ENCODE measurements at regions not wholly inside any gene's neighbourhood (a gene's known extent, or its start where the extent isn't known, plus 50 kb on each side); places are given as distances from the start of the nearest gene placed in this dataset.

- TF ChIP-seq FOXM1 (IDR thresholded peaks at IDR 0.05; ENCODE audit: borderline replicate concordance, low read depth): no peak
- TF ChIP-seq TCF12 (IDR thresholded peaks at IDR 0.05; ENCODE audit: low read depth): no peak
- no peak for TF ChIP-seq EGR1 (IDR thresholded peaks at IDR 0.05)
- no peak for TF ChIP-seq CREB1 (IDR thresholded peaks at IDR 0.05; ENCODE audit: low read depth)
- TF ChIP-seq TEAD4 (IDR thresholded peaks at IDR 0.05): no peak
- no peak for TF ChIP-seq USF1 (IDR thresholded peaks at IDR 0.05)
- TF ChIP-seq CEBPB (IDR thresholded peaks at IDR 0.05): no peak
- TF ChIP-seq NFIC (IDR thresholded peaks at IDR 0.05): no peak
- no peak for TF ChIP-seq EP300 (IDR thresholded peaks at IDR 0.05; ENCODE audit: borderline replicate concordance)
- no peak for TF ChIP-seq REST (IDR thresholded peaks at IDR 0.05; ENCODE audit: low read depth)
- TF ChIP-seq MAX (IDR thresholded peaks at IDR 0.05): no peak
- no peak for TF ChIP-seq YY1 (IDR thresholded peaks at IDR 0.05; ENCODE audit: low read depth)
- no peak for TF ChIP-seq TAF1 (IDR thresholded peaks at IDR 0.05; ENCODE audit: low read depth)
- no peak for TF ChIP-seq RAD21 (IDR thresholded peaks at IDR 0.05; ENCODE audit: low read depth)
- no peak for TF ChIP-seq ZBTB7A (IDR thresholded peaks at IDR 0.05; ENCODE audit: low read depth)
These were observed 264.5 kb downstream of the TTLL7 start for GRCh38 chr1:83734420-83734819.

GRCh38 chr1:83725735-83726360, 273.1 kb downstream of the TTLL7 start:
- no peak for TF ChIP-seq RAD21 (IDR thresholded peaks at IDR 0.05; ENCODE audit: low read depth)
- TF ChIP-seq ZBTB7A (IDR thresholded peaks at IDR 0.05; ENCODE audit: low read depth): no peak
- TF ChIP-seq TEAD4 (IDR thresholded peaks at IDR 0.05): no peak
- no peak for TF ChIP-seq YY1 (IDR thresholded peaks at IDR 0.05; ENCODE audit: low read depth)
- no peak for TF ChIP-seq NFIC (IDR thresholded peaks at IDR 0.05)
- TF ChIP-seq EGR1 (IDR thresholded peaks at IDR 0.05): no peak
- TF ChIP-seq TAF1 (IDR thresholded peaks at IDR 0.05; ENCODE audit: low read depth): no peak
- no peak for TF ChIP-seq MAX (IDR thresholded peaks at IDR 0.05)
- no peak for TF ChIP-seq CREB1 (IDR thresholded peaks at IDR 0.05; ENCODE audit: low read depth)
- TF ChIP-seq REST (IDR thresholded peaks at IDR 0.05; ENCODE audit: low read depth): no peak
- no peak for TF ChIP-seq TCF12 (IDR thresholded peaks at IDR 0.05; ENCODE audit: low read depth)
- TF ChIP-seq USF1 (IDR thresholded peaks at IDR 0.05): no peak
- no peak for TF ChIP-seq FOXM1 (IDR thresholded peaks at IDR 0.05; ENCODE audit: borderline replicate concordance, low read depth)

- TF ChIP-seq EP300 (IDR thresholded peaks at IDR 0.05; ENCODE audit: borderline replicate concordance): no peak
- no peak for TF ChIP-seq TAF1 (IDR thresholded peaks at IDR 0.05; ENCODE audit: low read depth)
- no peak for TF ChIP-seq EGR1 (IDR thresholded peaks at IDR 0.05)
- TF ChIP-seq TCF12 (IDR thresholded peaks at IDR 0.05; ENCODE audit: low read depth): no peak
- no peak for TF ChIP-seq TEAD4 (IDR thresholded peaks at IDR 0.05)
- TF ChIP-seq USF1 (IDR thresholded peaks at IDR 0.05): no peak
- no peak for TF ChIP-seq NFIC (IDR thresholded peaks at IDR 0.05)
- TF ChIP-seq YY1 (IDR thresholded peaks at IDR 0.05; ENCODE audit: low read depth): no peak
- no peak for TF ChIP-seq MAX (IDR thresholded peaks at IDR 0.05)
- no peak for TF ChIP-seq FOXM1 (IDR thresholded peaks at IDR 0.05; ENCODE audit: borderline replicate concordance, low read depth)
- TF ChIP-seq REST (IDR thresholded peaks at IDR 0.05; ENCODE audit: low read depth): no peak
- no peak for TF ChIP-seq CREB1 (IDR thresholded peaks at IDR 0.05; ENCODE audit: low read depth)
- TF ChIP-seq ZBTB7A (IDR thresholded peaks at IDR 0.05; ENCODE audit: low read depth): no peak
- TF ChIP-seq RAD21 (IDR thresholded peaks at IDR 0.05; ENCODE audit: low read depth): no peak
- TF ChIP-seq CEBPB (IDR thresholded peaks at IDR 0.05): no peak
These were observed 280.6 kb downstream of the TTLL7 start for GRCh38 chr1:83718338-83718737.

Measured in Ishikawa (cell line).